Right renal cortex interstitium (tissue), 3 donors: ENCODE measurements at regions not wholly inside any gene's neighbourhood (a gene's known extent, or its start where the extent isn't known, plus 50 kb on each side); places are given as distances from the start of the nearest gene placed in this dataset.
A peak's percentile ranks its signal among the peaks of the same experiment; 100 is the strongest.
"Not testable (repeated sequence)": the region's sequence is repeated elsewhere in the genome, so short reads cannot be mapped to it uniquely, and the experiment has no call there.

Experiments used
- DNase-seq, 3 donors: peaks; one replicate each; pipeline ENCODE4 v3.0.0-alpha.2; 2013; ENCODE audit warnings: low read depth in 3 of 3, low spot score in 2 of 3

DNA sequence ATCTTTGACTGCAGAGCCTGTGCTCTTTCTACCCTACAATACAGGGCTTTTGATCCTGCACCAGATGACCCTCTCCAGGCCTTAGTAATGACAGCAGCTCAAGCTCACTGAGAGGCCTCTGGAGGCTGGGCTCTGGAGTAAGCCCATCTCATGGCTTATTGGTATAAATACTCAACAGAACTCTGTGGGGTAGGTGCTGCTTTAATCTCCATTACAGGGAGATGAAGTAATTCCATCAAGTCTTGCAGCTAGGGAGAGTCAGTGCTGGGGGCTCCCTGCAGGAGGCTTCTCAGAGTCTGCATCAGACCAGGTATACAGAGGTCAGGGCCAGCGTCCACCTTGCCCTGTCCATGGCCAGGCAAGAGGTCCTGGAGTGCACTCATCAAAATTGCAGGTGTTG lies 89.2 kb upstream of the SLC6A11 start:
- no peak for DNase-seq

DNA sequence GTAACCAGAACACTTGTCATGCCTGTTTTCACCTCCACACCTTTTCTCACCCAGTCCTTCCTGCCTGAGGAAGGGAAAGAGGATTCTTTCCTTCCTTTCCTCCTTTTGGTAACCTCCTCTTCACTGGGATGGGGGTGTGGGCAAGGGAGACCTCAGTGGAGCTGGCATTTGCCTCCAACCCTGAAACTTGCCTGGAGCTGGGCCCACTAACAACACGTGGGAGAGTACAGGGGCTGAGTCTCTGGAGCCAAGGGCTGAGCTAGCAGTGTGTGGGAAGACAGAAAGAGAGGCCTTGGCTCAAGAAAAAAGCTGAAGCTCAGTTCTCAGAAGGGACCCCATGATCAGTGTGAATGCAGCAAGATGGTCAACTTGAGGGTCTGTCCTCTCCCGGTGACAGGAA lies 86.6 kb upstream of the SLC6A11 start:
- DNase-seq = no peak

DNA sequence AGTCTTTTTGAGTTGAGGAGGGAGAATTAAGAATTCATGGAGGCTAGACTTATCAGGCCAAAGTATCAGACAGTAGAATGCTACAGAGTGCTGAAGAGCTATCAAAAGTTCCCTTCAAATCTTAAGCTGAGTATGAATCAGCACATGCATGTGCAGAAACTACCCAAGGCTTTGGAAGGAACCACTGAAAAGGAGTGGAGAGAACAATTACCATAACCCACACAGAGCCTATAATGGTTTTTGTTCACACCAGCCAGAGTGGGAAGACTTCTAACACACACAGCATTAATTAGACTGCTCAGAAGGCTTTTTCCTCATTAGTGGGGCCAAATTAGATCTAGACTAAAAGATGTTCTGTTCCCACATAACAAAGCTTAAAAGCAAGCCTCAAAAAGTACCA lies 83.7 kb upstream of the SLC6A11 start:
- DNase-seq = no peak

DNA sequence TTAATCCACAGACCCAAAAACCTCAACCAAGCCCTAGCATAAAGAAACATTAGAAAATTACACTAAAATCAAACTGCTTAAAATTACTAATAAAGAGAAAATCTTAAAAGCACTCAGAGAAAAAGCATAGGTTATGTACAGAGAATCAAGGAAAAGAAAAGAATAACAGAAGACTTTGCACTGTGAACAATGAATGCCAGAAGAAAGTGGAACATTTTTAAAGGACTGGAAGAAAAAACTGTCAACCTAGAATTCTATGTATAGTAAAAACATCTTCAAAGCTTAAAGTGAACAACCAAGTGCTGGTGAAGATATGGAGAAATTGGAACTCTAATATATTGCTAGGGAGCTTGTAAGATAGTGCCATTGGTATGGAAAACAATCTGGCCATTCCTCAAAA lies 82.7 kb upstream of the SLC6A11 start:
- no peak for DNase-seq

DNA sequence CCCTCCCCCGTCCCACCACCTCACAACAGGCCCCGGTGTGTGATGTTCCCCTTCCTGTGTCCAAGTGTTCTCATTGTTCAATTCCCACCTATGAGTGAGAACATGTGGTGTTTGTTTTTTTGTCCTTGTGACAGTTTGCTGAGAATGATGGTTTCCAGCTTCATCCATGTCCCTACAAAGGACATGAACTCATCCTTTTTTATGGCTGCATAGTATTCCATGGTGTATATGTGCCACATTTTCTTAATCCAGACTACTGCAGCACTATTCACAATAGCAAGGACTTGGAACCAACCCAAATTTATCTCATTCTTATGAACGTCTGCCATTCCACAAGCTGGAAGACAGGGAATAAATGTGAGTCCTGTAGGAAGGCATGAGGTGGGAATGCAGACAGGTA lies 79.6 kb upstream of the SLC6A11 start:
- not testable (repeated sequence) for DNase-seq

DNA sequence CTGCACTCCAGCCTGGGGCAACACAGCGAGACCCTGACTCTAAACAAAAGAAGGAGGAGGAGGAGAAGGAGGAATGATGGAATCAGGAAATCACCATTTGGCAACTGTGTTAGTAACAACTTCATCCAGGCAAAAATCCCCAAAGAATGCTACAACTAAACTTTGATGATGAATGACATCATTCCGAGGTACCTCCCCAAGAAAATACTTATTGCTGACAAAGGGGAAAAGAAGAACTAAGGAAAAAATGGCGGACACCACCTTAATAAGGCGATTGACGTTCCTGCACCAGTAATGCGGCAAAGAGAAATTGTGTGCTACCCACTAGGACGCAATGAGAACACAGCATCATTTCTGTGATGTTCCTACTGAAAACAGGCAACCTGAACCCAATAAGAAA lies 78.2 kb upstream of the SLC6A11 start:
- DNase-seq = no peak

DNA sequence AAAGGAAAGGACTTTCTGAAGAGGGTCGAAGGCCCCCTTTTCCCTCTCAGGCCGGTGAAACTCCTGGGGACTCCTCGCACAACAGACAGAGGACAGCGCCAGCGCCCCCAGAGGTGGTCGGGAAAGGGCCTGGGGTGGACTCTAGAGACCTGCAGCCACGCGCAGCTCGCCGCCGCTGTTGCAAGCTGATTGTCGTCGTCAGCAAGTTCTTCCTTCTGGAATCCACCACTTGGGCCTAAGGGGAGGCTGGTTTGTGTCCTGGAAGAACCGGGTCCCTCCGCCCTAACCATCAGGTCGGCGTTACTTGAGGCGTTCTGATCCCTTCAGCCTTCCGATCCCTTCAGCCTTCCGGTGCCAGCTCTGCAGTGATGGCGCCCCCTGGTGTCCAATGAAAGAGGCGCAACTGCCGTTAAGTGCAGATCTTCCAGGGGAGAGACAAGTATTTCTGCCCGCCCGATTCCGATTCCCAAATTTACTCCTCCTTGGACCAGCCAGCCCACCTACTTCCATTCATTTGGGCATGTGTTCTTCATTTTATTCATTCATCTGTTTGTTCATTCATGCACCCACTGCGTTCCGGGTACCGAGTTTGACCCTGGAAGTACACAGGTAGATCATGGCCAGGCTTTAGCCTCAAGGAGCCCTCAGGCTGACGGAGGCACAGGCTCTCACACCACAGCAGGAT lies 77.2 kb upstream of the SLC6A11 start:
- DNase-seq = peak; percentile 31 to 38 (median 32)

DNA sequence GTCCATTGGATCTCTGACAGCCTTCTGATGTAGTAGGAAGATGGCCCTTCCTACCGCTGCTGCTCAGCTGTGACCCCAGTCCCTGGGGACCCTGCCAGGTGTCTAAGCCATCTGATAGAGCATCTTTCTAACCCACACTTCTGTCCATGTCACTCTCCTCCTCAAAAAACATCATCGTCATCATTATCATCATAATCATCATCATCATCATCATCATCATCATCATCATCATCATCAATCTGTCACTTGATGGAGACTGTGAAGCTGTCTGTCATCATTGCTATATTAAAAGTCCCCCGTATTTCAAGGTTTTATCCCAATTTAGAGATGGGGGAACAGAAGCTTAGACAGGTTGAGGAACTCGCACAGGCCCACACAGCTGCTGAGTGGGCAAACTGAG lies 75.1 kb upstream of the SLC6A11 start:
- DNase-seq = no peak

DNA sequence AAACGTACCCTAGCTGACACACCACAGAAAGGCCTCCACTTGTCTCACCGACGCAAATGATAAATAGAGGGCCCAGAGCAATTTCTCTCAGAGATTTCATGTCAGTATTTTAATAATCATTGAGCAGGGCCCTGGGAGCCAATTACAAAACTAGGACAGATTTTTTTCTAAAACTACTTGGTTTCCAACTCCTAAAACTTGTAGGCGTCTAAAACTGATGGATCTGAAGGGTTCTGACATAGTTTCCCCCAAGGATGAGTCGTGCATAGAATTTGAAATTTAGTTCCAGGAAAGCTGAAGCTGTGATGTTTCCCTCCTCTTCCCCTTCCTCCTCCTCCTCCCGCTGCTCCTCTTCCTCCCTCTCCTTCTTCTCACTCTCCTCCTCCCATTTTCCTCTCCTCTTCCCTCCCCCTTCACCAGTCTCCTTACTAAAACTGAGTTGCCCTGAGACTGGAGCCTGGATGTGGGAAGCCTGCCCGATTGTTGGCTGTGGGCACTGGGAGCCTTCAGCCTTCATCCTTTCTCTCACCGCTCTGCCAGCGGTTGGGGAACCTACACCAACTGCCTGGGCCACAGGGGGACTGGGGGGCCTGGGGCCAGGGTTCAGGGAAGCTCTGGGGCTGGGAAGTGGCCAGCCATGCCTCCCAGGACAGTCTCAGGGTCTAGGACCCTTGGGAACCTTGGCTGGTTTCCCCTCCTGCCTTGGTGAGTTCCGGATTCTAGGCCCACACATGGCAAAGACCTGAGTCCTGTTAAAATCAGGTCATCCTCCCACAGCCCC lies 73.9 kb upstream of the SLC6A11 start:
- DNase-seq = no peak

DNA sequence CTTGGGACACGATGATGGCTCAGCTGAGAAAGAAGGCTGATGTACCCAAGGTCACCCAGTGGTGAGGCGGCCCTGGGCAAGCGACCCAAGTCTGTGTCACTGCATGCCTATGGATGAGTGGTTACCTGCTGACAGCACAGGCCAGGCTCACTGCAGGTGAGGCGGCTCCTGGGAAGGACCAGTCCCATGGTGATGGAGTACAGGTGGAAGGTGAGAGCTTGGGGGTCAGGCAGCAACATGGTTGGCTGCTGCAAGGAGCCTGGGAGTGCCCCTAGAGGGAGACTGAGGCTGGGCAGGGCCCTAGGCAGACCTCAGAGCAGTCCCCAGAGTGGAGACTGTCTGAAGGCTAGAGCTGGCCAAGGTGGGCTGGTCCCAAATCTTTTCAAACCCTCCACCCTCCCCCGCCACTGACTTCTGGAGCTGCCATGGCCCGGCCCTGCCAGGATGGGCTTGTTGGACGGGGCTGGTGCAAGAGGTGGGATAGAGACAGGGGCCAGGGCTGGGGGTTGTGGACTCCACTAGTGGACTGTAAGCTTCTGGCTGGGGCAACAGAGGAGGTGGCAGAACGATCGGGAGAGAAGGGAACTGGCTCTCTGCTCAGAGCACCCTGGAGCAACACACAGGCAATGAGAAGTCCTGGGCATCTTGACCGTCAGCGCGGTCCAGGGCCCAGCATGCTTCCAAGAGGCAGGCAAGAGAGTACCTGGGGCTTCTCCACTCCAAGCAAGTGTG lies 72.5 kb upstream of the SLC6A11 start:
- DNase-seq = no peak

DNA sequence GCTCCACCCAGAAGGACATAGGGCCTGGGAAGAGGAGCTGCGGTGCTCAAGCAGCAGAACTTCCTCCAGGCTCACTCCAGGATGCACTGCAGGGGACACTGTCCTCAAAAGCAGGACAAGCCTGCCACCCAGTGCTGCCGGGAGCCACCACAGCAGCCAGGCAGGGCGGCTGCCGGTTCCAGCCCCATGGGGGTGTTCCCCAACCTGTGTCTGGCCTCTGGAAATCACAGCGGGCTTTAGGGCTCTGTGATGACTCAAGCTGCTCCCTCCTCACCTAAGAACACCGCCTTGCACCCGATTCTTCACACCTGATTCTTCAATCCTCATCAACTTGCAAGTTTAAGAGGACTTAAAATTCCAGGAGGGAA lies 71.9 kb upstream of the SLC6A11 start:
- no peak for DNase-seq

DNA sequence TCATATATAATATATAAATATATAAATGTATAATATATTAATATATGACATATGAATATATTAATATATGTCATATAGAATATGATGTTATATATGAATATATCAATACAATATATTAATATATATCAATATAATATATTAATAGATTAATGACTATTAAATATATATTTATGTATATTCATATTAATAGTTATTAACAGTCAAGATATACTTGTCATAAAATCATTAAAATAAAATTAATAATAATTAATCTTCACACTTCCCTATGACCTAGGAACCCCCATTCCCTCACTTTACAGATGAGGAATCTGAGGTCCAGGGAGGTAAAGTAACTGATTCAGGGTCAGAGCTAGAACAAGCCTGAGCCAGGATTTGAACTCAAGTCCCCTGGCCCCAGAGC lies 70.6 kb upstream of the SLC6A11 start:
- DNase-seq = no peak

DNA sequence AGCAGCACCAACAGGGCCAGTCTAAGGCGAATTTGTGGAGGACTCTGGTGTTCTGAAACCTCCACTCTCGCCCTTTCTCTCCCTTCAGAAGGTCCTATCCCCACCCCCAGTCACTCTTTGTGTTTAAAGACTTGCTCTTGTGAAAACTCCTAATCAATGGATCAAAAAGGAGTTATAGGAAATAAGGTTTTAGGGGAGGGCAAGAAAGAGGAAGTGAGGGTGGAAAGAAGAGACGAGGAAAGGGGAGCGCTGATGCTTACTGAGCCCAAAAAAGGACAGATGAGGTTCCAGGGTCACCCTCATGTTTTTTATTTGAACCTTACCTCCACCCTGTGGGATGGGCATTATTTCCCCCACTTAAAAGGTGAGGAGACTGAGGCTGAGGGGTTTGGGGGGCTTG lies 70.0 kb upstream of the SLC6A11 start:
- DNase-seq = no peak

DNA sequence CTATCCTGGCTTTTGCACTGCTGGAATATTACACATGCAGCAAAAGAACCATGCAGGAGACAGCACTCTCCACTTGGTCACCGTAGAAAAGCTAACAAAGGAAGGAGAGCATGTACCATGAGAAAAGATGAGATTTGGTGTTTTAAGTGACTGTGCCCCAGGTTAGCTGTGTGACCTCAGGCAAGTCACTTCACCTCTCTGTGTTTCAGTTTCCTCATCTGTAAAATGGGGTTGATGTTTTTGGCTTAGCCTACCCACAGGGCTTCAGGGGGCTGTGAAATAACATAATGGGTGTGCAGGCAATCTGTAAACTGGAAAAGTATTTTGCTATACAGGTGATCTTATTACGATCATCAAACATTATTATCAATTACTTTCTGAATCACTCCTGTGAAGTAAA lies 69.3 kb upstream of the SLC6A11 start:
- DNase-seq = no peak

DNA sequence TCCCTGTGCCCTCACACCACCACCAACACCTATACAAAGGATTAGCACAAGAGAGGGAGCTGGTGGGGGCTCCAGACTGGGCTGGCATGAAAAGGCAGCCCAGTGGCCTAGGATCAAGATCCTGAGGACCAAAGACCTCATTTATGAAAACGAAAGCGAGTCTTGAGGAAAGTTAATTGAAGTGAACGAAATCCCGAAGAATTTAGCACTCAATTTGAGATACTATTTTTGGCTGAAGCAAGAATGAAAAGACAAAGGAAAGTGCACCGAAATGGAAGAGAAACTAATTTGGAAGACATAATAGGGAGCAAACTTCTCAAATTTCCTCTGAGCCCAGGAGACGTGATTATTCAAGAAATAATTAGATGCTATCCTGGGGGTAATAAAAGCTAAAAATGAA lies 68.7 kb upstream of the SLC6A11 start:
- no peak for DNase-seq

DNA sequence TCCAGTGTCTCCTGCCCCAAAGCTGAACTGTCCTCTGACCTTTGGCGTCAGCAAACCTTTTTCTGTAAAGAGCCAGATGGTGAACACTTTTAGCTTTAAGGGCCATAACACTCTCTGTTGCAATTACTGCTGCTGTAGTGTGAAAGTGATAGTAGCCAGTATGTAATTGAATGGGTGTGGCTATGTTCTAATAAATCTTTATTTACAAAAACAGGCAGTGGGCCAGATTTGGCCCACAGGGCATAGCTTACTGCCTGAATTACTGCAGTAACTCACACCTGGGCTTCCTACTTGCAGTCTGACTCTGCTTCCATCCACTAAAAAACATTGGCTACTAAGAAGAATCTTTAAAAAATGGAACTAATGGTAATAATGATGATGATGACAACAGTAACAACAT lies 68.0 kb upstream of the SLC6A11 start:
- no peak for DNase-seq

DNA sequence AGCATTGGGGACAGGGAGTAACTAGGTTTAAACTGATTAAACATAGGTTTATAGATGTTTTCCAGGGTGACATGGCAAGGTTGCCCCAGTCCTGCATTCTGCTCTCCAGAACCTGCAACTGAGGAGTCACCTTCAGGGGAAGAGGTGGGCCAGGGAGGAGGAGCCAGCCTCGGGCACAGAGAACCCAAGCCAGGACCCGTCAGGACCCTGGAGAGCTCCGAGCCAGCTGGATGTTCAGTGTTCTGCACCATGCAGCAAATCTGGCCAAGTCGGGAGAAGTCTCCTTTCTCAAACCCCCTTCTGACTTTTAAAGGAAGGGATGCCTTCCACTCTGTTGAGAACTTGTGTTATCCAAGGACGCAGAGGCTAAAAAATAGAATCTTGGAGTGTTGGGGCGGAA lies 62.1 kb upstream of the SLC6A11 start:
- DNase-seq = peak; percentile 36 to 53 (median 45)

DNA sequence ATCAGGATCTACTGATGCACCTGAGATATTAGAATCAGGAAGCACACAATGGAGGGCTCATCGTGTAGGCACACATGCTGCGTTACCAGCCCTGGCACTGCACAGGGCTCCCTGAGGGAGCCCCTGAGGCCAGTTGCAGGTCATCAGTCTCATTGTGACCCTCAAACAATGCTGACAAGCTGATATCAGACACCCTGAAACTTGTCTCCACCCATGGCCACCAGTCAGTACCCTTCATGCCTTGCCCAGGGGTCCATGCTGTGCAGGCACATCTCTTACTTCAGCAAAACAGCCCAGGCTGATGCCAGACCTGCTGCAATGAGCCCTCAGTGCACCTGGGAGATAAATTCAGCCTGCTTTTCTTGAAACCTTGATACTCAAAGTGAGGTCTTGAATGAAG lies 59.5 kb upstream of the SLC6A11 start:
- no peak for DNase-seq

DNA sequence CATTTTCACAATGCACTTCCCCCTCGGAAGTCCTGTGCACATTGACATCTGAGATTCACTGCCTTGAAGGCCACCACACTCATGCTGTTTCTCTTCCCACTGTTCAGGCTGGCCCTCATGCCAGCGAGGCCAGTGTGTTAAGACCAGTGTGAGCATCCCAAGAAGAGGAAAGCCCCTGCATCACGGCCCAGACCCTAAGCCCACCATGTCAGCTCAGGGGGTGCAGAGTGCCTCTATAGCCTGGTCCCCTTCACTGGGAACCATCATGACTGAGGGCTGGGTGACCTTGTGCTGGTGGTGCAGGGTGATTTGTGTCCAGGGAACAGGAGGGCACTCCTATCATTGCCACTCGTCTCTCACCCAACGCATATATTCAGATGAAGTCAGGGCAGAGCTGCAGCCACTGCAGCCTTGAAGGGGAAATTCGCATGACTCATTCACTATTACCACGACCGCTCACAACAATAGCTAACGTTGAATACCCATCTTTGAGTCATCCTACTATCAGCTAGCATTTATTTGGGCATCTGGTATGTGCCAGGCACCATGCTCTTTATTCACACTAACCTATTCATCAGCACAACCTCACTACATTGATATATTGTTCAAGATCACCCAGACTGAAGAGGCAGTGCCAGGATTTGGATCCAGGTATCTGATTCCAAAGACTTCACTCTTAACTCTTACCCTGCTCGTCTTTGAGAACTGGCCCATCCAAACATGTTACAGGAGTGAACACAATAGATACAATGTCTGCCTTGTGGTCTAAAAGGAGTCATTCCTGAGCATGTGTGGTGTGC lies 58.8 kb upstream of the SLC6A11 start:
- DNase-seq = no peak

DNA sequence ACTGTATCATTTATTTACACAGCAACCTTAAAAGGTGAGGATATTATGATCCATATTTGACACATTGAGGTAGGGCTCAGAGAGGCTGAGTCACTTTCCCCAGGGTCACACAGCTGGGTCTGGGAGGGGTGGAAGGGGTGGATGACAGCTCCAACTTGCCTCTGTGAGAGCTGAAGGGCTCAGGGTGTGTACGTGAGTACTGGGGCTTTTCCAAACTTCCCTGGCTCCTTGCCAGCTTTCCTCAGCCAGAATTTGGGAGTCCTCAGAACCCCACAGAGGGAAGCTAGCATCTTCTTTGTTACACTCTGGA lies 58.3 kb upstream of the SLC6A11 start:
- no peak for DNase-seq

DNA sequence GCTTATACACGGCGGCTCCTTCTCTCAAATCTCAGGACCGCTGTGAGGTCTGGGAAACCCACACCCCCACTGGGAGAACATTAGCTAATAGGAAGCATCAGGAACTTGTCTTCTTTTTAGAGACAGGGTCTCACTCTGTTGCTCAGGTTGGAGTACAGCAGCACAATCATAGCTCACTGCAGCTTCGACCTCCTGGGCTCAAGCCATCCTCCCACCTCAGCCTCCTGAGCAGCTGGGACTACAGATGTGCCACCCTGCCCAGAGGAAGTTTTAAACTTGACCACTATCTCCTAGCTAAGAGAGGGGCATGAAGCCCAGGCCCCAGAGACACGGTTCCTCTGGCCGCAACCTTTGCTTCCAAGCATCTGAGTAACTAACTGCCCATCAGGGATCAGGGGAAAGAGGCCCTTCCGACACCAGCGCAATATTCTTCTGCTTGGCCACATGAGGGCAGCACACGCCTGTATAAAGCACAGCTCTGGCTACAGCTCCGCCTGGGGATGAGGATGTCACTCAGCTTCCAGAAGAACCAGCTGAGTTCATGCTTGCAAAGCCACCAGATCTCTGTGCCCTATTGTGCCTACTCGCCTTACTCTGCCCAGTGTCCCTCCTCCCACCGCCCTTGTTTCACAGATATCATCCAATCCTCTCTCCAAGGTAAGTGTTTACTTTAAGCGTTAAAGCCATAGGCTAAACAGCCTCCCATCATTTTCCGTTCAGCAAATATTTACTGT lies 57.6 kb upstream of the SLC6A11 start:
- peak in 2 of 3 donors; percentile 18 to 25 for DNase-seq
